OCI-LY1 (cell line): ENCODE measurements at regions not wholly inside any gene's neighbourhood (a gene's known extent, or its start where the extent isn't known, plus 50 kb on each side); places are given as distances from the start of the nearest gene placed in this dataset.

Experiments
- H2AFZ ChIP-seq: fragments of 200-600 bp; sonication (generic), shearing (Covaris generic); 2 replicates; pipeline ENCODE4 v1.6.0; 2014; ENCODE audit warnings: antibody characterized with exemption, mild to moderate bottlenecking, low read length
- H3F3A ChIP-seq: fragments of 200-600 bp; sonication (generic), shearing (Covaris generic); 2 replicates; pipeline ENCODE4 v1.6.0; 2014; ENCODE audit warnings: mild to moderate bottlenecking, antibody characterized with exemption, low read length, moderate library complexity; ENCODE audit not compliant: insufficient read depth
- H3K27ac ChIP-seq: fragments of 200-600 bp; sonication (generic); 2 replicates; pipeline ENCODE4 v1.5.1; 2014; ENCODE audit warnings: low read length, mixed run types, mild to moderate bottlenecking, low read depth; ENCODE audit not compliant: poor library complexity, severe bottlenecking
- H3K27me3 ChIP-seq: fragments of 200-600 bp; sonication (generic); 2 replicates; pipeline ENCODE4 v1.6.0; 2014; ENCODE audit warnings: antibody characterized with exemption, mild to moderate bottlenecking, low read length, moderate library complexity; ENCODE audit not compliant: insufficient read depth
- H3K36me3 ChIP-seq: fragments of 200-600 bp; sonication (generic); 2 replicates; pipeline ENCODE4 v1.6.1; 2014; ENCODE audit warnings: mild to moderate bottlenecking, antibody characterized with exemption, low read length, moderate library complexity, mixed read lengths; ENCODE audit not compliant: insufficient read depth
- H3K4me1 ChIP-seq: fragments of 200-600 bp; sonication (generic); 2 replicates; pipeline ENCODE4 v1.5.1; 2014; ENCODE audit warnings: mild to moderate bottlenecking, low read length, moderate library complexity; ENCODE audit not compliant: insufficient read depth, severe bottlenecking
- H3K4me2 ChIP-seq: fragments of 200-600 bp; sonication (generic), shearing (Covaris generic); 2 replicates; pipeline ENCODE4 v1.6.1; 2014; ENCODE audit warnings: low read length
- H3K4me3 ChIP-seq: fragments of 200-600 bp; sonication (generic); 2 replicates; pipeline ENCODE4 v1.5.1; 2014; ENCODE audit warnings: low read length, low read depth, mild to moderate bottlenecking, mixed read lengths; ENCODE audit not compliant: poor library complexity, severe bottlenecking
- H3K79me2 ChIP-seq: fragments of 200-600 bp; shearing (Covaris generic); 2 replicates; pipeline ENCODE4 v1.6.1; 2016; ENCODE audit warnings: mixed run types, low read length, mixed read lengths; ENCODE audit not compliant: insufficient read depth
- H3K9ac ChIP-seq: fragments of 200-600 bp; sonication (generic), shearing (Covaris generic); 2 replicates; pipeline ENCODE4 v1.6.1; 2014; ENCODE audit warnings: mild to moderate bottlenecking, low read length, mixed read lengths
- H3K9me2 ChIP-seq: fragments of 200-600 bp; sonication (generic), shearing (Covaris generic); 2 replicates; pipeline ENCODE4 v1.6.1; 2014; ENCODE audit warnings: low read depth, mild to moderate bottlenecking, low read length, mixed read lengths
- H3K9me3 ChIP-seq: fragments of 200-600 bp; shearing (Covaris generic); 2 replicates; pipeline ENCODE4 v1.6.1; 2014; ENCODE audit warnings: low read length, mixed read lengths
- H4K20me1 ChIP-seq: fragments of 200-600 bp; sonication (generic), shearing (Covaris generic); 2 replicates; pipeline ENCODE4 v1.6.0; 2016; ENCODE audit warnings: mild to moderate bottlenecking, low read length; ENCODE audit not compliant: insufficient read depth
- CTCF ChIP-seq: fragments of 200-600 bp; sonication (generic), shearing (Covaris generic); IDR thresholded peaks from 2 replicates; pipeline ENCODE4 v1.5.1; 2017; ENCODE audit warnings: mild to moderate bottlenecking, antibody characterized with exemption, low read length, moderate library complexity, mixed read lengths
- EZH2 ChIP-seq: fragments of 200-600 bp; sonication (generic), shearing (Covaris generic); IDR thresholded peaks from 2 replicates; pipeline ENCODE4 v1.8.0; 2017; ENCODE audit warnings: borderline replicate concordance, mixed run types, mild to moderate bottlenecking, antibody characterized with exemption, low read length, moderate library complexity, mixed read lengths

DNA sequence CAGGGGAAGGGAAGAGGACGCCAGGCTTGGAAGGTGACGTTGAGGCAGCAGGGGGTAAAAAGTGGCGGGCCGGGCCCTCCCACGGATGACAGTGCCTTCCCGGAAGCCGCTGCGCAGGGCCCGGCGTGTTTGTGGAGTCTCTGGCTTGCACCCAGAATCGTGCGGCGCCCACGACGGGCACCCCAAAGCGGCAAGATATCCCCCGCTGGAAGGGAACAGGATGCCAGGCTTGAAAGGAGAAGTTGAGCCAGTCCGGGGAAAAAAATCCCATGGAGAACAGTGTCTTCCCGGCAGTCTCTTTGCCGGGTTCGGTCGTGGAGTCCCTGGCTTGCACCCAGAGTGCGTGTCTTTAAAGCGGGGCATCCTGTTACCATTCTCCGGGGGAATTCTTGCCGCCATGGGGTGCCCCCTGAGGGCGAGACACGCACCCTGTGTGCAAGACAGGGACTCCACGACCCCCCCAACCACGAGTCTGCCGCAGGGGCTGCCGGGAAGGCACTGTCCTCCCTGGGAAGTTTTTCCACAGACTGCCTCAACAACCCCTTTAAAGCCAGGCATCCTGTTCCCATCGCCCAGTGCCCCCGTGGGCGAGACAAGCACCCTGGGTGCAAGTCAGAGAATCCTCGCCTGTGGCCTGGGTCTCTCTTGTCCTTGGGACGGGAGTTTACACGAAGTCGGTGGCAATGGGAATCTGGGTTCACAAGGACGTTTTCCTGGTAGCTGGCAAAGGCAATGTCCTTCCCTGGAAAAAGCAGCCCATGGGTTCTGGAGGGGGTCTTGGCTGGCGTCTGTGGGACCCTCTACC is 156.1 kb upstream of the ALG10B start:
- no peak overlapping the region for H3K9ac ChIP-seq
- H2AFZ ChIP-seq: no peak overlapping the region
- no peak overlapping the region for H3K27ac ChIP-seq
- TF ChIP-seq EZH2 (no peak), CTCF (no peak)
- no peaks in the 10 kb centered on the region for H3K4me1 ChIP-seq
- no peaks in the 10 kb centered on the region for H3K27me3 ChIP-seq
- no peaks in the 10 kb centered on the region for H3K9me3 ChIP-seq
- H3K4me3 ChIP-seq: no peak overlapping the region
- H4K20me1 ChIP-seq: no peaks in the 10 kb centered on the region
- no peaks in the 10 kb centered on the region for H3K79me2 ChIP-seq
- no peaks in the 10 kb centered on the region for H3K36me3 ChIP-seq
- no peaks in the 10 kb centered on the region for H3F3A ChIP-seq
- no peak overlapping the region for H3K4me2 ChIP-seq
- H3K9me2 ChIP-seq: no peaks in the 10 kb centered on the region

DNA sequence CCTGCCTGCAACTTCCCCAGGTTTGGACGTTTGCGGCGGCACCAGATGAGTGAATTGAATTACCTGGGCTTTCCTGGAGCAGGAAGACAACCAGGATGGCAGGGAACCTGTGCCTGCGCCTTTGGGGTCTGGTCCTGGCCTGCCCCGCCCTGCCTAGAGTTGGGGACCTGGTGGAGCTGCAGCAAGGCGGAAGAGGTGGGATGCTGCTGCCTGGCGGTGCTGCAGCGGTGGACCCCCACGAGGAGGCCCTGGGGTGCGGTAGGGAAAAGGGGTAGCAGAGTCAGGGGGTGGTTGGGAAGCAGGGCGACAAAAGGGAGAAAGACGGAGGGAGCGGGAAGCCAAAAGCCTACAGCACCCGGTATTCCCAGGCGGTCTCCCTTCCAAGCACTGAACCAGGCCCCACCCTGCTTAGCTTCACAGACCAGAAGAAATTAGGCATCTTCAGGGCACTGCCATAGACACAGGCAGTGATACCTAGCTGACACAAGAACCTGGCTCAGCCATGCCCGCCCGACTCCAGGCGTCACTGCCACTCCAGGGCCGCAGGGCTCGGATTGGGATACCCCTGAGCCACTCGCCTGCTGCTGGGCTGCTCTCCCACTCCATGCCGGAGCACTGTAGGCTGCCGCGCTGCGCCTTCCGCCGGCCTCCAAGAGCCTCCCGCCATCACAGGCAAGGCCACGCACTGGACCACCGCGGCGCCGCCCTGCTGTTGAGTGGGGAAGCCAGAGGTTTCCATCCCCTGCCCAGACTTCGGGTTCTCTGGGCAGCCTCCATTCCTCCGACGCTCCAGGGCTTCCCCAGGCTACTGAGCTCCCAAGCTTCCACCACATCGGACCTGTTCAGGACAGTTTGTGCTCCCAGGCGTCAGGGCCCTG is 155.2 kb upstream of the ALG10B start:
- Histone ChIP-seq H3K9ac (no peak overlapping the region), H3K4me3 (no peak overlapping the region), H2AFZ (no peak overlapping the region), H3K36me3 (no peaks in the 10 kb centered on the region), H3K79me2 (no peaks in the 10 kb centered on the region), H3K4me1 (no peaks in the 10 kb centered on the region), H3K9me3 (no peaks in the 10 kb centered on the region), H3K4me2 (no peak overlapping the region), H3K27ac (no peak overlapping the region), H3K9me2 (no peaks in the 10 kb centered on the region), H4K20me1 (no peaks in the 10 kb centered on the region), H3K27me3 (no peaks in the 10 kb centered on the region), H3F3A (no peaks in the 10 kb centered on the region)
- no peak for TF ChIP-seq CTCF
- no peak for TF ChIP-seq EZH2

DNA sequence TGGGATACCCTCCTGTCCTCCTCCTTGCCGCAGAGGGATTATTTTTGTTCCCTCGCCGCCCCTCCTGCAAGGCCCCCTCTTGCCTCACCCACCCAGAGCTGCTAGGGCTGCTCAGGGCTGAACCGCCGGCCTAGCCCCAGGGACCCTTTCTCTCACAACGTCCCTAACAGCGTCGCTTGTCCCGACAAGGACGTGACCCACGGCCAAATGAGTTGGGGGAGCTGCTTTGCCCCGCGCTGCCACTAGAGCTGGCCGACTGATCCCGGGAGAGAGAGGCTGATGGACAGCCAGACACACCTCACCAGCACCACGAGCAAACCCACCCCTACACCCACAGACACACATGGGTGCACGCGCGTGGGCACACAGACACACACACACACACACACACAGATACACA is 154.6 kb upstream of the ALG10B start:
- Histone ChIP-seq H3K9me2 (no peaks in the 10 kb centered on the region), H3F3A (no peaks in the 10 kb centered on the region), H3K4me1 (no peaks in the 10 kb centered on the region), H4K20me1 (no peaks in the 10 kb centered on the region), H3K4me2 (no peak overlapping the region), H3K27me3 (no peaks in the 10 kb centered on the region), H3K79me2 (no peaks in the 10 kb centered on the region), H2AFZ (no peak overlapping the region), H3K27ac (no peak overlapping the region), H3K9ac (no peak overlapping the region), H3K36me3 (no peaks in the 10 kb centered on the region), H3K4me3 (no peak overlapping the region), H3K9me3 (no peaks in the 10 kb centered on the region)
- TF ChIP-seq EZH2 (no peak), CTCF (no peak)
